GM21576 (cell line): ENCODE measurements at regions not wholly inside any gene's neighbourhood (a gene's known extent, or its start where the extent isn't known, plus 50 kb on each side); places are given as distances from the start of the nearest gene placed in this dataset.
"Not testable (repeated sequence)": the region's sequence is repeated elsewhere in the genome, so short reads cannot be mapped to it uniquely, and the experiment has no call there.

Experiments used
- ATAC-seq: cut with Tn5 transposase; IDR thresholded peaks from one replicate; pipeline ENCODE4 v1.9.1; 2021; ENCODE audit warnings: mild to moderate bottlenecking, moderate library complexity; ENCODE audit not compliant: unreplicated experiment

DNA sequence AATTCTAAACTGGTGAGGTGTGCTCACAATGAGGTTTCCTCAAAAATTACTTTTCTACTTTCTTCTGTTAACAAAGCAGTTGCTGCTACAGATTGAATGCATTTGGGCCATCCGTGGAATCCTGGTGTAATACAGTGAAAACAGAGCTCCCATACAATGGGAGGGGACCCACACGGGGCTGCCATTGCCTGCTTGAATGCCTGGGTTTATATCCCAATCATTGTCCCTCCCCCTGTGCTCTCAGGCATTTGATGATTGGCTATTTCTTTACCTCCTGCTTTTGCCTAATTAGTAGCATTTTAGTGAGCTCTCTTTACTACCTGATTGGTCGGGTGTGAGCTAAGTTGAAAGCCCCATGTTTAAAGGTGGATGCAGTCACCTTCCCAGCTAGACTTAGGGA, 52.9 kb upstream of the CSF1 start:
- ATAC-seq, result not testable (repeated sequence)

DNA sequence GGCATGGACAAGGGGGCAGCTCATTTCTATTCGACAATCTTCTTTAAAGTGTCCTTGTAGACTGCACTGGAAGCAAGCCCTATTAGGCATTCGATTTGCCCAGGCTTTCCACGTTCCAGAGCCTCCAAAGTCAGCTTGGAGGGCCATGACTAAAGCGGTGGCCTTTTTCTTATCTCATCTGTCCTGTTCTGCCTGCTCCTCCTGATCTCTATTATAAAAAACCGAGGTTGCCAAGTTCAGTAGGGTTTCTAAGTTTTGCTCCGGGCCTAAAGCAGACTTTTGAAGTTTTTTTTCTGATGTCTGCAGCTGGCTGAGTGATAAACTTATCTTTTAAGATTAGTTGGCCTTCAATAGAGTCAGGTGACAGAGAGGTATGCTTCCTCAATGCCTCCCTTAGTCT, 54.7 kb upstream of the CSF1 start:
- ATAC-seq, result not testable (repeated sequence)

DNA sequence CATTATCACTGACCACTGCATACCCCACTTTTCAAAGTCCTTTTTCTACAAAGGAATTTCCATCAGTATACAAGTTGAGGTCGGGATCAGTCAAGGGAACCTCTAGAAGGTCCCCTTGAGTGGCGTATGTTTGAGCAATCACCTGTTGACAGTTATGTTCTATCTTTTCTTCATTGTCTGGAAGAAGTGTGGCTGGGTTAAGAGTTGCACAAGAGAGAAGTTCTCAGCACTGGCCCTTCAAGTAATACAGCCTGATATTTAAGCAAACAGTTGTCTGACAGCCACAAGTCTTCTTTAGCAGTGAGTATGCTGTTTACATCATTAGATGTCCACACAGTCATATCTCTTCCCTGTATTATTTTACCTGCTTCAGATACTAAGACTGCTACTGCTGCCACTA, 56.7 kb upstream of the CSF1 start:
- ATAC-seq, result not testable (repeated sequence)

DNA sequence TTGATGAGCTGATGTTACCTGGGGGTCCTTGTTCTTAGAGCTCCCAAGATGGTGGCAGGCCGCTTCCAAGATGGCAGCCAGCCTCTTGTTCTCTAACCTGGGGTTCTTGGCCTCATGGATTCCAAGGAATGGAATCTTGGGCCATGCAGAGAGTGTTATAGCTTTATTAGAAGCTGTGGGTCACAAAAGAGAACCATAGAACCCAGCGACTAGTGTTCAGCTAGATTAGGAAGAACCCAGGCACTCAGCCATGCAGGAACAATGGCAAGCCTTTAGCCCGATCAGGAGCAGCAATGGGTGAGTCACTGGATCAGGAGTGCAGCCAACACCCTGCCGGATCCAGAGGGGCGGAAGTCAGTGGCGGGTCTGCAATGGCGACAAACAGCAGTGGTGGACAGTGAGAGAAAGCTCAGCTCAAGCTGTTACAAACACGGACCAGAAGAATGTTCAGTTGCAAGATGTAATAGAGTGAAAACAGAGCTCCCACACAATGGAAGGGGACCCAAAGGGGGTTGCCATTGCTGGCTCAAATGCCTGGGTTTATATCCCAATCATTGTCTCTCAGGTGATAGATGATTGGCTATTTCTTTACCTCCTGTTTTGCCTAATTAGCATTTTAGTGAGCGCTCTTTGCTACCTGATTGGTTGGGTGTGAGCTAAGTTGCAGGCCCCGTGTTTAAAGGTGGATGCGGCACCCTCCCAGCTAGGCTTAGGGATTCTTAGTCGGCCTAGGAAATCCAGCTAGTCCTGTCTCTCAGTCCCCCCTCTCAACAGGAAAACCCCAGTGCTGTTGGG, 58.2 kb upstream of the CSF1 start:
- not testable (repeated sequence) for ATAC-seq

DNA sequence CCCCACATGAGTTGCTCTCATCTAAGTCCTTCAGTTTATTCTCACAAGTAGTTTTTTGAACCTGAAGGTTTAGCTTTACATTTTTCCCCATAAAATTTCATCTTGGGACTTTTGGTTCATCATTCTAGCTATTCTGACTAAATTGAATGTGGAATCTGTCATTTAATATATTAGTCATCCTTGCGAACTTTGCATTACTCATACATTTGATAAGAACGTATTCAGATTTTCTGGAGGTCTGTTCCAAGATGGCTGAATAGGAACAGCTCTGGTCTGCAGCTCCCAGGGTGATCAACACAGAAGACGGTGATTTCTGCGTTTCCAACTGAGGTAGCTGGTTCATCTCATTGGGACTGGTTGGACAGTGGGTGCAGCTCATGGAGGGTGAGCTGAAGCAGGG, 59.8 kb upstream of the CSF1 start:
- no peak for ATAC-seq

DNA sequence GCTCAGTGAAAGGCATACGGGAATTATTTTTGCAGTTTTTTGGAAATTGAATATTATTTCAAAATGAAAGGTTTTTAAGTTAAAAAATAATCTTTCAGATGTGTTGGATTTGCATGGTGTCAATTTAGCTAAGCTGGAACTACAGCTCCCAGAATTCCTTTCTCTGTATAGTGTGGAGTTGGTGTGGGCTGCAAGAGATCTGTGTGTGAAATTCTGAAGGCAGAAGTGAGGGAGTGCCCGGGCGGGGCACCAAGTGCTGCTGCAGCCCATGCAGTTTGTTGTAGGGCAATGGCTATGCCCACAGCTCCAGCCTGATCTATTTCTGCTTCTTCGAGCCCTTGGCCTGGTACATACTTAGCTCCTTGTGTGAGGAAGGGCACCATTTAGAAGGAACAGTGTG, 60.5 kb upstream of the CSF1 start:
- ATAC-seq, result no peak

DNA sequence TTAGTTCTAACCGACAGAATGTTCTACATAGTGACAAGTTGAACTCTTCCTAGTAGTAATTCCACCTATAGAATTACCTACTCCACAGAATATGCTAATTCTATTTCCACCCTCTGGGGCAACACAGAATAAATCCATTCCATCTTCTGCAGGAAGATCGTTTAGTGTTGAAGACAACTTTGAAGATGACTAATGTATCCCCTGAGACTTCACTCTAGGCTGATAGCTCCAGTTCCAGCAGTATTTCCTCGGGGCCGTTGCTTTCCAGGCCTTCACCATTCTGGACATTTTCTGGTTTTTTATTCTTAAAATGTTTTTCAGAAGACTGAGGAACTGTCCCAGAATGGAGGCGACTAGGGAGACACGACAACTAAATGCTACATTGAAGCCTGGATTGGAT, 61.0 kb upstream of the CSF1 start:
- no peak for ATAC-seq

DNA sequence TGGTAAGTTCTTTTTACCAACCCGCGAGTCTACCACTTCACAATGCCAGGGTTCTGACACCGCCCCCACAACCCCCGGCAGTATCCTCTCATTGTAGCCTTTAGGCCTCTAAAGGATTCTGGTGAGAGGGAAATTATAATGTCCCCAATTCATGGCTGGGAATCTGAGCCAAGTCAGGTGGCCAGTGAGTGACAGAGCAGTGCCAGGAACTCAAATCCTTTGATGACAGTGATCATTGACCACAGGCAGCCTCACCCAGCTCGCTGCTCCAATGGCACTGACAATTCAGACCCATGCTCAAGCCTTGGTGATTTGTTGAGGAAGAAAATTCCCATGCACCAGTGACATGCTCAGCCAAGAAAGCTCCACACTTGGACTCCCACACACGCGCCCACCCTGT, 63.4 kb upstream of the CSF1 start:
- ATAC-seq, result no peak

DNA sequence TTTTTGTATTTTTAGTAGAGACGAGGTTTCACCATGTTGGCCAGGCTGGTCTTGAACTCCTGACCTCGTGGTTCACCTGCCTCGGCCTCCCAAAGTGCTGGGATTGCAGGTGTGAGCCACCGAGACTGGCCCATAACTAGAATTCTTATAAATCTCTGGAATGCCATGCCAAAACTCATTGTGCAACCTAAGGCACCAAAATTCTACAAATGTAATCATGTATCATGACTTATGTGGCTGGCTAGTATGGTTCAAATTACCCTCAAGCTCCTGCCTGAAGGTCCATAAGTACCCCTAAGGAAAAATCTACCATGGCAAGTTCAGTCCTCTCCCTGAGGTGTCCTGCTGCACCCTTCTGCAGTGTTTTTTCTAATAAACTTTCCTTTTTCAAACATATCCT, 63.8 kb upstream of the CSF1 start:
- ATAC-seq, result no peak

DNA sequence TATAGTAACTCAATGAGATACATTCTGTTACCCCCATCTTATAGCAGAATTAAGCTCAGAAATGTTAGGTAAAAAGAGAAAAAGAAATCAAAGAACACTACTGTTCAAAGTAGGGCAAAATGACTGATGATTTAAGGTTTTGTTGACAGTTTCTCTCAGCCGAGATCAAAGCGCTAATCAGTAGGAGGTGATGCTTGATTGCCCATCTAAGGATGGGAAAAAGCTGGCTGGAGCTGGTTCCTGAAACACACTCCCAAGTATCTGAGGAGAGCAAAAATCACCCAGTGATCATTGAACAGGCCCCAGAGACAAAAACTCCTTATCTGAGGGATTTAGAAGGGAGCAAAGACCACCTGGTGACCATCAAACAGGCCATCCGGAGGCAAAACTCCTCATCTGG, 64.5 kb upstream of the CSF1 start:
- no peak for ATAC-seq

DNA sequence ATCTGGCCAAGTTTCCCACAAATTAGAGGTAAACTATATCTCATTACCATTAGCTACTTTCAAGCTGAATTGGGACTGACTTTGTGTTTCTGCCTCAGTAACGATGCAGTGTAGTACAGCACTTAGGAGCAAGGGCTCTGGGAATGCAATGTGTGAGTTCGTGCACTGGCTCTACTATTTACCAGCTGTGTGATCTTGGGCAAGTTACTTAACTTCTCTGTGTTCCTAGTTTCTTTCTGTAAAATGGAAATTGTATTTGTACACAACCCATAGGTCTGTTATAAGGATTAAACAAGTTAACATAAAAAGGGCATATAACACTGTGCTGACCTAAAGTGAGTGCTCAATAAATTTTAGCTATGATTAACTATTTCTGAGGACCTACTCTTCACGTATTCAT, 65.0 kb upstream of the CSF1 start:
- no peak for ATAC-seq

DNA sequence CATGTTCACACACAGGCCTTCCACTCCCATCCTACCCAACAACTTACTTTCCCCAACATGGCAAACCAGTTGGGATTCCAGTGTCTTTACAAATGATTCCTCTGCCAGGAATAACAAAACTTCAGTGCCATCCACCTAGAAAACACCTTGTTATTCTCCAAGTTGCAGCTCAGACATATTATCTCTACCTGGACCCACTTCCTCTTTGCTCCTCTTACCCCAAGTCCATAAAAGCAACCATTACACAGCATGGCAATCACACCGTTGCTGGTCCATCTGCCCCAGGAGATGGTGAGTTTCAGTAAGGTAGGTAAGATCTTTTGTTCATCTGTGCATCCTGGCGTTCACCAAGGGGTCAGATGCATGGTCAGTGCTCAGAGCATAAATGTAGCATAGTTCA, 66.0 kb upstream of the CSF1 start:
- ATAC-seq, result no peak

DNA sequence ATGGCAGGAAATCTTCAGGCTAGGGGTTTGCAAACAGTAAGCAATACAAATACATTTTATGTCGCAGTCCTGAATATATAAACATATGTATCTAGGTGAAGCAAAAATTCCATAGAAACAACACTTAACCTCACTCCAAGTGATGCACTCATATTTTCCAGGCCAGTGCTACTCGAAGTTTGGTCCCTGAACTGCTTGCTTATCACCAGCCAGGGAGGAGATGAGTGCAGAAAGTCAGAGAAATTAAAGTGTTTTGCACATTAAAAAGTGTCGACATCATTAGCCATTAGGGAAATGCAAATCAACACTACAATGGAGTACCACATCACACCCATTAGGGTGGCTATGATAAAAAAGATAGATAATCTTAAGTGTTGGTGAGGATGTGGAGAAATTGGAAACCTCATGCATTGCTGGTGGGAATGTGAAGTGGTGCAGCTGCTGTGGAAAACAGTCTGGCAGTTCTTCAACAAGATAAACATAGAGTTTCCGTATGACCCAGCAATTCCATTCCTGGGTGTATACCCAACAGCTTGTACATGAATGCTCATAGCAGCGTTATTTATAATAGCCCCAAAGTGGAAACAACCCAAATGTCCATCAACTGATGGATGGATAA, 70.5 kb upstream of the CSF1 start:
- no peak for ATAC-seq

DNA sequence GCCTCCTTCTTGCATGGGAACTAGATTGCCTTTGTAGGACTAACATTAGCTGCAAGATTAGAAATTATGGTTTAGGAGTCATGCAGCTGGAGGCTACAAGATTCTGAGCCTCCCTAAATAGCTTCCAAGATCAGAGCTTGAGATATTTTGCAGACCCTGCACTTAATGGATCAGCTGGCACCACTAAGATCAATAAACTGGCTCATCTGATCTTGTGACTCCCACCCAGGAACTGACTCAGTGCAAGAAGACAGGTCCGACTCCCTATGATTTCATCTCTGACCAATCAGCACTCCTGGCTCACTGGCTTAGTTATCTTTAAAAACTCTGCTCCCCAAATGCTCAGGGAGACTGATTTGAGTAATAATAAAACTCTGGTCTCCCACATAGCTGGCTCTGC, 71.4 kb upstream of the CSF1 start:
- not testable (repeated sequence) for ATAC-seq

DNA sequence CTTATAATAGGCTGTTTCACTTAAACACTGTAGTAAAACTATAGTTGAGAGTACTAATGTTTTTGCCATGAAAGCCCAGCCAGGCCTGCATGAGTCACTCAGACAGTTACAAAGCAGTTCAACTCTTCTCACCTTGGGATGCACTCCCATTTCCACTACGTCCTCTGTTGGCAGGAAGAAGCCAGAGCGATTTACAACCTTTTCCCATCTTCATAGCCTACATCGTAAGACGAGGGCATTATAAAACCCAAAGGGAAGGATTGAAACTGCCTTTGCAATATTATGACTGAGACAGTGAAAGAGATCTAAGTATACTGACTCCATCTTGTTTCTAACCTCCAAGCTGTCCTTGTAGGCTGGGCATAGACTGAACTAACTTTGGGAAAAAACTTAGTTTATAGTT, 71.8 kb upstream of the CSF1 start:
- no peak for ATAC-seq

DNA sequence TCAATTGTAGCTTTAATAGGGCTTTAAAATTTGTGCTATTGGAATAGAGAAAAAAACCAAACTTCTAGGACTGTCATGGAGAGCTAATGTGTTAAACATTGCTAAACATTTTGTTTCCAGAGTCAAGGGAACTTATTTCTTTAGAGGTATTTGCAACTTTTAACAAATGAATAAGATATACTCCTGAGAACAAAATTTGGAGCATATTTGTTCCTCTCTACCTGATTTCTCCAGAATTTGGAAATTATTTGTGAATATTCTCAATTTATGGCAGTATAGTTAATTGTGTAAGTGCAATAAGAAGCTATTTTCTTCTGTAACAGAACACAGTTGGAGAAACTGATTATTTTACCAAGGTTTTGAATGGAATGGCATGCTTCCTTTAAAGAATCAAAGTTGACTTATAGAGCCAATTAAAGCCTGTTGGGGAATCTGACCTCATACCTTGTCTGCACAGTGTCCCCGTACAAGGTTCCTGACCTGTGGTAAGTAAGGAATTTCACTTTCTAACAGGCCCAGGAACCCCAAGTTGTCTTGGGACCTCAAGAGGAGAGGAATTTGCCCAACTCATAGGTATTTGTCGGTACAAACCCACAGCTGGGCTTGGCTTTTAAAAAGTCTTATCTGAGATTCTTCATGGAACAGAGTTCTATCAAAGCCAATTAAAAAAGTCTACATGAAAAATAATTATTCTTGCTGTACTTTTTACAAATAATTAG, 72.6 kb upstream of the CSF1 start:
- ATAC-seq, result no peak

DNA sequence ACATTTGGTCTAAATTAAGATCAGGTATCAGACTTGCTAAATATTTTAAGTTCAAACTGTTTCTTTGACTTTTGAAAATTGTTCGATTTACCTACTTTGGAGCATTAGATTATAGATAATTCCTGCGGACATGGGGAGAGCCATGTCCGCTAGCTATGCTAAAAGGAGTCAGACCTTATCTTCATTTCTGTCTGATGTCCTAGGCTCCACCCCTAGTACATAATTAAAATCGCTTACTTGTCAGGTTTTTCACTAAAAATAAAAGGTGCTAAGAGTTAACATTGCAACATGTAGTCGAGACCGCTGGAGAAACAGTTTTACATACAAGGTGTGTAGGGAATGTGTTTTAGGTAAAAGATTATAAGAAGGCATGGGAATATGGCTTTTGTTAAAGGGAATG, 71.9 kb upstream of the EPS8L3 start:
- not testable (repeated sequence) for ATAC-seq

DNA sequence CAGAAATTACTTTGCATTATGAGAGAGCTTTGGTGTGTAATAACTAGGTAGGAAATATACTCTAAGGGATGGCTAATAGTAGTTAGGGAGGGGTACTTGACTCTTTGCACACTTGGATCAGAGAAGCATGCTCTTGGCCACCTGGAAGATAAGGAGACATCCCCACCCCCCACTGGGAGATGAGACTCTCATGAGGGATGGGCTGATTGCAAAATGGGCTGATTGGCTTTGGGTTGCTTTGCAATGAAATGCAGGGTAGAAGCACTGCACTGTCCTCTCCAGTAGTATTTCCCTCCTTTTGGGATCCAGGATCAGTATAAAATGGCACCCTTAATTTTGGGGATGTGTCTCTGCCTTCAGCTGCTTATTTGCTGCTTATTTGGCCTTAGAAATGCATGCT, 71.2 kb upstream of the EPS8L3 start:
- no peak for ATAC-seq

DNA sequence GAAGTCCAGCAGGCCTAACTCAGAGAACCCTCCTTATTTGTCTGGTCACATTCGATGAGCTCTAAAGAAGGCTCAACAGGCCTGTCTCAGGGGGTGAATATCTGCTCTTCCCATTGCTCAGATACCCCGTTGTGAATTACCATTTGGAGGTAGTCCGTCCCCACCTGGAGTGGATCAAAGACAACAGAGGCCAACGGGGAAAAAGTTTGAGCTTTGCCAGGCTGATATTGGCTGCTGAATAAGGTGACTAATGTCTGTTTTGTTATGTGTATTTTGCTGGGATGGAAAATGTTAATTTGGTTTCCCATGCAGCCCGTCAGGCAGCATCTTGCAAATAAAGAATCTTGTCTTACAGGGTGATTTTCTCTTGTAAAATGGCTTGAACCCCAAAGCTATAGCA, 69.2 kb upstream of the EPS8L3 start:
- no peak for ATAC-seq

DNA sequence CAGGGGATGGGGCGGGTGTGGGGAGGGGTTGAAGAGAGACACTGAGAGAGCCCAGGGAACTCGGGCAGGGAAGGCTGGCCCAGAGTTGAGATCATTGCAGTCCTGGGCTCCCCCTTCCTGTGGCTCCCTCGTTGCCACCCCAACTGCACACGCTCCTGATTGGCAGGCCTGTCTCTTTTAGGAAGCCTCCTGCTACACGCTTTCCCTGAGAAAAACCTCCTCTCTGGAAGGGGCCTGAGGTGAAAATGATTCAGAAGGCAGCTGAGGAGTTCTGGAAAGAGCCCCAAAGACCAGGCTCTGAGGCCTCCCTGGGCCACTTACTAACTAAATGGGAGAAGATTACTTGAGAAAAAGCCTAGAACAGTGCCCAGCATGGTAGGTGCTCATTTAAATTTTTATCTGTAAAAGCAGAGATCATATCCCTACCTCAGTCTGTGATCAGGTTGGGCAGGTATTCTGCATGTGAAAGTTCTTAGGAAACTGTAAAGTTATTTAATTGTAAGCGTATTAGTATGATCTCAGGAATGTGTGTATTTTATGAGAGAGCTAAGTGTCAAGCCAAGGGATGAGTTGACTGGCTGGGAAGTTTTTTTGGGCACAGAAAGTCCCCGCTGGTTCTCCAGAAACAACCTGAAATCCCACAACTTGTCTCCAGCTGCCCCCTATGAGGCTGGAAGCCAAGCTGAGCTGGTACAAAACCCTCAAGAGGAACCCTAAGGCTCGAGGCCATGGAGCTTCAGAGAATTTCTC, 65.2 kb upstream of the EPS8L3 start:
- no peak for ATAC-seq

DNA sequence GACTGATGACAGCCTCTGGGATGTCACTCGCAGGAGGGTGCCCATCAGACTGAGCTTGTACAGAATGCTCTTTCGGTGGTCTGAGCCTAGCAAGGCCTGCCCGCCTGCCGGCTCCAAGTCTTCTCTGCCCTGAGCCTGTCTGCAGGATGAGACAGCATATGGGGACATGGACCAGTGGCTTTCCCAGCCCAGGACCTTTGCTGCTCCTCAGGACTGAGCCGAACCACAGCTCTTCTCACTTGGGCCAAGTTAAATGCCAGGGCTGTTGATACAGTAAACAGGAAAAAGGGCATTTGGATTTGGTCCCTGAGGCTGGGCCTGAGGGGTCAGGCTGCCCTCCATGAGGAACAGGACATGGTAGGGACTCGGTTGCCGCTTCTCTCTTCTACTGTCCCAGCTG, 64.3 kb upstream of the EPS8L3 start:
- ATAC-seq, result no peak
